T-helper 2 cell (primary cell): ENCODE measurements at regions not wholly inside any gene's neighbourhood (a gene's known extent, or its start where the extent isn't known, plus 50 kb on each side); places are given as distances from the start of the nearest gene placed in this dataset.
A peak's percentile ranks its signal among the peaks of the same experiment; 100 is the strongest.

Experiments used
- DNase-seq, 5 experiments: peaks; one replicate each; pipeline versions ENCODE4 v3.0.0 to v3.0.0-alpha.2; 2012 to 2022

DNA sequence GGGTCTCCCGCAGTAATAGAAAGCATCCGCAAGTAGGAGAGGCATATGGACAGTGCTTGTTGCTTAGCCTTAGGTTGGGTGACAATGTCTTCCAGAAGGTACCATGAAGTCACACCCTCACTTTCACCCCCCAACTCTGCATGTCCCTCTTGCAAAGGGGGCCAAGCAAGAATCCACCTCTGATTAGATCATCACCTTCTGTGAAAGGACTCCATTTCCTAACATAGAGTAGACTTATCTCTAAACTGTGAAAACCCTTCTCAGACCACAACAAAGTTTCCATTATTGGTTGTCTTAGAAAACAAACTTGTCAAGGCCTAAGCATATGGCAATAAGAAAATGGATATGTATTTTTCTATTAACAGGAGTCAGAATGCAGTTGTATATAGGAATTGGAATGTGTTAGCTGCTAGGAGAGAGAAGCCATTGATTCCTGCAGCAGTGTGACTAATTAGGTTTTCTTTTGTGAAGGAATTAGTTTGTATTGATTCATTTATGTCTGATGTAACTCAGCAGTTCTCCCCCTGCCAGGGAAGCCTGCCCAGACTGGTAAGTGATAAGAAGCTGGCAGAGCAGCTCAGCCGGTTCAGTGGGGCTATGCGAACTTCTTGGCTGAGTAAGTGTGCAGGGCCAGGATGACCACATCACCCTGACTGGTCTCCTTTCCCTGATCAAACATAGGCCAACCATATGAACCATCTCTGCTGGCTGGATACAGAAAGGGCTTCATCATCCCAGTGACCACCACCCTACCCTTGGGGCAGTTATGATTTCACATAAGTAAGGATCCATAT, 107.3 kb upstream of the CCDC196 start:
- no peak for DNase-seq

DNA sequence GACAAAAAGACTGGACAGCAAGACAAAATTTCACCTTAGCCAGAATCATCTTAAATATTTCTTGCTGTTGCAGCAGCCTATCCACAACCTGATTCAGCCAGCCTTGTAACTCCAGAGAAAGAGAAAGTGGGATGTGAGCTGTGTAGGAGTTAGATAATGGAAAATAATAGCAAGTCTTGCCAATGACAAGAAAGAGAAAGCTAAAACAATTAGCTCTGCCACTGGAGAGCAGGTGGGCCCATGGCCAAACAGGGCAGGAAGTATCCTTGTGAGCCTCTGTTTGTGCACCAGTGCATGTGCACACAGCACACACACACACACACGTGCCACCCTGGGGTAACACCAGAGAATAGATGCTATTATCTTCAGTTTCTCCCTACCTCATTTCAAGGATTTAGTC, 106.0 kb upstream of the CCDC196 start:
- no peak for DNase-seq

DNA sequence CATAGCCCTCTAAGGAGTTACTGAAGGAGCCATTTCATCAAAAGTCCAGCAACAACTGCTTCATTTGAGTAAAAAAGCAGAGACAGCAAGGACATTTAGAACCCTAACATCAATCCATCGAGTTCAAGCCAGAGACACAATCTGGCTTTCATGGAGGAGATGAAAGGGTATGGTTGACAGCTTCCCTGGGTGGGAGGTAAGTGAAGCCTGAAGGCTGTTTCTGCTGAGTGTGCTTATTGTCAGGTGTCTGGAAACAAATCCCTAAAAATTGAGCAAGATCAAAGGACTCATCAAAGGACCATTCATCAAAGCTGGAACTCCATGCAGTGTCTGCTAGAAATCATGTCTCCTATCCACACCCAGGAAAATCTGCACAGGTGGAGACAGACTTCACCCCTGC, 104.4 kb upstream of the CCDC196 start:
- no peak for DNase-seq

DNA sequence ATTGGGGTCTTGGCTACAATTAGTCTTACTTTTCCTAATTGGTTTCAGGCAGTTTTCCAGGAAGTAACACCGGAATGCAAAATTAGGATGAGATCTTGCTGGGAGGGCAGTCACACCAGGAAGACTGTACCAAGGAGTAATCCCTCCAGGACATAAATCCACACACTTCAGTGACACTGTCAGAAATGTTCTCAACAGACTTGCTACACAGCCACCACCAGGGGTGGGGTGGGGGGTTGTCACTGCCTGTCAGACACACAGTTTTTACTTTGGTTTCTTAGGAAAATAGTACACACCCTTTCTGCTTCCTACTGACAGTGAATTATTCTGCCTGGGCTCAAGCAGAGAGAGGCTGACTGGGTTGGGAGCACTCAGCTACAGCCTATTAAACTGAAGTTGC, 102.9 kb upstream of the CCDC196 start:
- no peak for DNase-seq

DNA sequence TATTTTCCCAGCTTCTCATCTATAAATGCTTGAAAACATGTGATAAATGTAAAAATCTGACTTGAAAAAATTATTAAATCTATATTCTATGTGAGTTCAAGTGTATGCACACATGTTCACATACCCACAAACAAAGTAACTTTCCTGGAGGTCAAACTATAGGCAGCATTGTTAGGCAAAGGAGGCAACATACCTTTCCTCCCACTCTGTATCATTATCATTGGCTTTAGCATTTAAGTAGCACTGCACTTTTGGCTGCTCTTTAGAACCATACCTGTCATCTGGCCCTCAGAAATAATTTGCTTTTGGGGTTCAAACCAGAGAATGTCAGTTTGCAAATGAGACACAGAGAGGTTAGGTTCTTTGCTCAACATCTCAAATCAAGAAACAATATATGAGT, 102.4 kb upstream of the CCDC196 start:
- no peak for DNase-seq

DNA sequence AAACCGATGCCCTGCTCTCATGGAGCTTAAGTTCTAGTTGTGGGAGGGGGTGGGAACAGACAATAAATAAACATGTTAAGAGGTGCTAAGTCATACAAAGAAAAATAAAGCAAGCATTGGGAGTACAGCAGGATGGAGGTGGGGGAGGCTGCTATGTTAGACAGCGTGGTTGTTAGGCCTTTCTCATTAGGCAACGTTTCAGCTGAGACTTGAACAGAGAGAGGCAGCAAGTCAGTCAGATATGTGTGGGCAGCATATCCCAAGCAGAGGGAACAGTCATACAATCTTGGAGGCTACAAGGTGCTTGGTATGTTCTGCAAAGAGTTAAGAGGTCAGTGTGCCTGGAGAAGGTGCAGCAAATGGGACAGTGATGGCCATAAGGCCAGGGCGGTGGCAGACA, 97.7 kb upstream of the CCDC196 start:
- DNase-seq = no peak

DNA sequence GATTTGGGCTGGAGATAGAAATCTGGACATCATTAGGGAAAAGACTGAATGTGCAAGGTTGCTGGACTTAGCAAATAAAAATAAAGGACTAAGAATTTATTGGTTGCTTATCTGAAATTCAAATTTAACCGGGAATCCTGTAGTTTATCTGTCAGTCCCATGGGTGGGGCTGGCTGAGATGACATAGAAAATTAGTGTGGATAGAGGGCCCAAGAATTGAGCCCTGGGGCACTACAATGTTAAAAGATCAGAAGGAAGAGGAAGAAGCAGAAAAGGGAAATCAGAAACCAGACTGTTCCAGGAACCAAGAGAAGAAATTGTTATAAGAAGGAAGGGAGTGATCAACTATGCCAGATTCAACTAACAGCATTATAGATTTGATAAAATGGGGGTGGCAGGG, 96.7 kb upstream of the CCDC196 start:
- no peak for DNase-seq

DNA sequence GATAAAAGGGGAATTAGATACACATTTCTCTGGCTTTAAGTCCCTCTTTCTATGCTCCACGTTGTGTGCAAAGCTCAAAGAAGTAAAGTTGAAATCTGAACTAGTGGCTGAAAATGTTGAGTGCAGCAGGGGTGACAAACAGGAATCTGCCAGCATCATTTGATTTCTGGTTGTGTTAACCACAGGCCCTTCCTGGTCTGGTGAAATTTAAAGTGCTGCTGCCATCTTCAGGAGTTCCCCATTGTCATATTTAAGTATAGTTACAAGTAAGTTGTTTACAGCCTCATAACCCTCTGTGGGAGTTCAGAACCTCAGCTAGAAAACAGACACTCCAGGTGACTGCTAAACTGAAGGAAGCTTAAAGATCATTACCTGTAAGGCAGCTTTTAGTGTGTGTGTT, 90.9 kb upstream of the CCDC196 start:
- peak in 2 of 5 experiments; percentile 22 to 85 for DNase-seq

DNA sequence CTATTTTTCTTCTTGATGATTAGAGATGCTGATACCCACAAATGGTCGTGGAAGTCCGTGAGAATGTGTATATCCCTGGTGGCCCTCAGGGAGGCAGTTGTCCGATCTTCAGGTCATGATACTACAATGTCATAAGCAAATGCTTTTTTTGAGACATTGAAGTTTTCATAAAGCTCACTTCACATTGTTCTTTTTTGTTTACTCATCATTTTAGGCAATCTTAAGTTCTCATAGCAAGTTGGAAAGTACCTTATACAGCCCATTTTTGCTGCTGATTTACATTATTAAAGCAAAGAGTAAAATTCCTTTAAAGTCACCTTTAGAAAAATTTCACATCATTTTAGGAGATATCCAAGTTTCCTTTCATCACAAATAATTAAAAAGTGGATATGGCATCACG, 90.0 kb upstream of the CCDC196 start:
- DNase-seq = no peak

DNA sequence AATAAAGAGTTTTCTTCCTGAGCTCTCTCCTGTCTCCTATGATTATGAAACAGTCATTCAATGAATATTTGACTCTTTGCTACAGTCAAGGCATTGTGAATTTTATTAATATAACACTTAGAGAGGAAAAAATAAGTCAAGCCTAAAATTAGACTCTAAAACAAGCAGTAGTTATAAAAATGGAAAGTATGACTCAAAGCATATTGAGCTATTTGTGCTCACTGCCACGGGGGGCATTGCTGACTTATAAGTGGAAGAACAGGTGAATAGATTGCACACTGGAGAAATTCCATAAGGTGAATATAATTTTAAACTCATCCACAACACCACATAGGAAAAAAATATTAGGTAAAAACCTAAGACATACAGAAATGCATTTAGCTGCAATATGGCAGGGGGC, 87.7 kb upstream of the CCDC196 start:
- DNase-seq = no peak

DNA sequence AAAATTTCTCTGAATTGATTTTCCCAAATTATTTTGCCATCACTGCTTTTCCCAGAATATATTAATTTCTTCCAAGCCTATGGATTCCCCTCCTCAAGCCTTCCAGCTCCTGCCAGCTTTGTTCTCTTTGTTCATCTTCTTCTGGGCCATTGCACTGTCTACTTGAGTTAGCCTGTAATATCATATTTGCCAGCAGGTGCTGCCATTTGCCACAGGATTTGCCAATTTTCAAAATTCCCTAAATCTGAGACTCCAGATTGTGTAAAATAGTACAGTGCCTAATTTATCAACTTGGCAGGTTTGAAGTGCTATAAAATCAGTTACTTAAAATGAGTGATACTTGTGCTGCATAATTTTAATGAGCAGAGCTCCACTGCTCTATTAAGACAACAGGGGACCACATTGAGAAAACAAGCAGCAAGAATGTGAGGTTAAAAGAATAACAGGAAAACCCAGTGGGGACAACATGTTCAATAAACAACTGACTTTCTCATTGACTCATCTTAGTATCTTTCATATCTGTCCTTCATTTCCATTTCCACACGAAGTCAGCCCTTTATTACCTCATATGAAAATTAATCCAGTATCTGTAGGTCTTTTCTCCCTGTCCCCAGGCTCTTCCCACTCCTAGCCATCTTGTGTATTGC, 84.6 kb upstream of the CCDC196 start:
- DNase-seq = no peak

DNA sequence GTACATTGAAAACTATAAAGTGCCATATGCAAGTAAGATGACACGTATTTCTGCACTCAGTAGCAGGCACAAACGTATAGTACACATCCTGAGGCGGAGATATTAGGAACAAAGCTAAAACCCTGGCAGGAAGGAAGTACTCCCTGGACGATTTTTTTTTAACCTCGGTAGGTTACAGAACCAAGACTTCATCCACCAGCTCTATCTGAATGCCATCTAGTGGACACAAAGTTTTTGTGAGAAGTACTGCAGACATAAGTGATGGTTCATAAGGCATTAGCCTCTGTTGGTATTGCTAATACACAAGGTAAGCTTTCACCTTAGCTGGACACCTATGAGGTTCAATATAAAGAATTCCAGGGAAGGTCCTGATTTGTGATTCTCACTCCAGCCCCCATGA, 83.0 kb upstream of the CCDC196 start:
- DNase-seq = peak in 1 of 5 experiments; percentile 37

DNA sequence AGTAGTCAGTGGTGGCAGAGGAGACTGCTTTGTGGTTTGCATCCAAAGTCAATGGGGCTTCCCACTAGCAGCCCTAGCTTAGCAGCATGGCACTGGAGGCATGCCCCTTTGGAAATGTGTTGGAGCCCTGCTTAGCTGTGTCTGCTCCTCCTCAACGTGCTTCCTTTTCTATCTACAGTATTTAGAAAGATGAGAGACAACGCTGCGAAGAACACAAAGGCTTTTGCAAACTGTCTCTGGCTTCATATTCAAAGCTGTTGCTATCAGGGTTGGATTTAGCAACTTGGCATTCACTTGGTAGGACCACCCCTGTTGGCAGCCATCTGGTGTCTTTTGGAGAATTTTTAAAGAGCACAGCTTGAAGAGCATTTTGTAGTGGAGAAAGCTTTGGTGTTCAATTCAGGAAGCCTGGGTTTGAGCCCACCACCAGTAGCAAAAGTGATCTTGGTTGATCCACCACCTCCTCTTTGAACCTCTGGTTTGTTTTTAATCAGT, 82.1 kb upstream of the CCDC196 start:
- DNase-seq = no peak

DNA sequence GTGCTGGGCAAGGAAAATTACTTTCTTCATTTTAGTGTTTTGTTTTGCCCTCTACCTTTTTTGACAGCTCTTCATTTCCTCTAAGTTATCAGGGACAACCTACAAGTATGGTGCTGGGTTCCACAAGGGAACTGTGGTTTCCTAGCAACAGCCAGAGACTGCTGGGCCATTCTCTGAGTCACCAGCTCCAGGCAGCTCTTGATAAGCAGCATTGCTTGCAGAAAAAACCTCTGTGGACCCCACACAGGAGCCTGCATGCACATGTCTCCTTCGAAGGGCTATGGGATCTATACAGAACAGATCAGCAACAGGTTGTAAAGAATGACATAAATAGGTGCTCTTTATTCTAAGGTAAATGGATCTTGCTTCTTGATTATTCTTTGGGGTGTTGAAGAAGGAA, 81.0 kb upstream of the CCDC196 start:
- DNase-seq = no peak

DNA sequence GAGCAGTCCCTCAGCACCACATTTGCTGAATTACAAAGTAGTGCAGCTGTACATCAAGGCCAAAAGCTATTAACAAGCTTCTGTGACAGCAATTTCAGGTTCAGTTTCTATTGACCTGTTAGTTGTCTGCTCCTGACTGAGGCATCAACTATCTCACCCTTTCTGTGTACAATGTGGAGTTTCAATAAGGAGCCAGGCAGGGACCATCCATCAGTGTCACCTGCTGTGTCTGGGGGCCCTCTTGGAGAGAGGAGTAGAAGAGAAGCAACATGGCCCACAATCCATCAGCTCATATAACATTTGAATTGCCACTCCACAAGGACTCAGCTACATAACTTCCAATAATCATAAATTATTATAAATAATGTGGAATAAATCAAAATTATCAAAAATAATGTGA, 72.3 kb upstream of the CCDC196 start:
- no peak for DNase-seq

DNA sequence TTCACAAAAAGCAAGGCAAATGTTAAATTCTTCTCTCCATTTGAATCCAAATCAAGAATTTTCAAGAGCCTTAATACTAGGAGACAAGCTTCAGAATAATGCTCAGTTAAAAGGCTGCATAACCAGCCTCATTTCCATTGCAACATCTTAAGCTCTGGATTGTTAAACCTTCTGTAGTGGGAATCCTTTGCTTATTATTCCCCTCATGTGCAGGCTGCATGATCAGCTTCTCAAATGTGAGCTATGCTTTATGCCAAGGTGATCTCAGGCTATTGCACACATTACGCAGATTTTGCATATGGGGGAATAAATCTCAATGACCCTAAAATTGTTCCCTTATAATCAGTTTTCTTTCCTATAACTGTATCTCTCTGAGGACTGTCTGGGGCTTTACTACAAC, 71.7 kb upstream of the CCDC196 start:
- DNase-seq = no peak

DNA sequence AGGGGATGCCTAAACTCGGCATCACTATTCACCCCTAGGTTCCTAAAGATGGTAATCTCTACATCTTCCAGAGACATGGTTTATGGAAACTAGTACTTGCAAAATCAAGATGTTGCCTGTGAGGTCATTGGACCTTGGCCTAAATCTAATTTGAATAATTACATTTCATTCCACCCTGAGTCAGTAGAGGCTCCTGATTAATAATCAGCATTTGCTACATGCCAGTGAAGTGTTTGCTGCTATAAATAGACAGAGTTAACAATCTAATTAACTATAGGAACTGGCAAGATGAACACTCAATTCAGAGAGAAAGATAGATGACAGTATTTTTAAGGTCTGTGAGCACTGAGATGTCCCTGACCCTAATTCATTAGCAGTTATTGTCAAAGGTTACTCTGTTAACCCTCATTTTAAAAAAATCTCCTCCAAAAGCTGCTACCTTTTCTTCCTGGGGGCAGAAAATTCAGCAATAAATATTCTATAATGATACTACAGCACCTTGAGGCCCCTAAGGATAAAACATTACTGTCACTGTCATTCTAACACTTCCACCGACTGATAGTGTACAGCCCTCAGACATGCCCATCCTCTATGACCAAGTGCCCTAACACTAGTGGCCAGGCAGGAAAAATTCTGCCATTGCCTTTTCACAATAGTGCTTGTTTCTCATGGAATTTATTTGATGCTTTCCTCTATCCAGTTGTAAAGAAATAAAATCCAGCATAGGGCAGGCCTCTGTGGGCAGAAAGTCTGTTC, 65.7 kb upstream of the CCDC196 start:
- no peak for DNase-seq

DNA sequence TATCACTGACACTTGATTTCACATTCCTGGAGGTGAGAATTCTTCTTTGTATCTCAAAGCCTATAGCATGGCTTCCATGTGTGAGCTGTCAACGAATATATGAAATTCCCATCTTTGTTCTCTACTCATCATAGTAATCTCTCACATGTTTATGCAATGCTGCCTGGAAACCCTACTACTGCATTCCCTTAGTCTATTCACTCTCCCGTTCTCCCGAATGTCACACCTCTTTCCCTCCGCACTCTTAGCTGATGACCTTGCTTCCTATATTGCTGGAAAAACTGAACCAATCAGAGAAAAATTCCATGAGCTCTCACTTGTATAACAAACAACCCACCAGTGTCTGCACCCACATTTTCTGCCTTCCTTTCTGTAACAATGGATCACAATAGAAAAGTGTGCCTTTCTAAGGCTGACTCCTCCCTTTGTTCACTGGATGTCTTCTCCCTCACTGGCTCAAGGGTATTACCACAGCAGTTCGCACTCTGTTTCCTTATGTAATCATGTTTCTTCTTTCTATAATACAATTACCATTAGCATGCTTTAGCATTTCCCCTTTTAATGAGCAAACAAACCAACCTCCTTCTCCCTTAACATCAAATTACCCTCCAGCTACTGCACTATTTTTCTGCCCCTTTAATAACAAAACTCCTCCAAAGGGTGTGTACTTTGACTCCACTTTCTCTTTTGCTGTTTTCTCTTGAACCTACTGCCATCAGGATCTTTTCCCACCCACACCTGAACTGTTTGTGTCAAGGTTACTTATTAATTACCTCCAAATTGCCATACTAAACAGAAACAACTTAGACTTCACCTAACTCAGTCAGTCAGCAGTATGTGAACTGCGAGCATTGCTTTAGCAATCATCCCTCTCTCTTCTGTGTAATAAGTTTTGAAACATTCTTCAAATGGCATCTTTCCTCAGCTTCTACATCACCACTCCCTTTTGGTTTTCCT, 63.9 kb upstream of the CCDC196 start:
- DNase-seq = no peak

DNA sequence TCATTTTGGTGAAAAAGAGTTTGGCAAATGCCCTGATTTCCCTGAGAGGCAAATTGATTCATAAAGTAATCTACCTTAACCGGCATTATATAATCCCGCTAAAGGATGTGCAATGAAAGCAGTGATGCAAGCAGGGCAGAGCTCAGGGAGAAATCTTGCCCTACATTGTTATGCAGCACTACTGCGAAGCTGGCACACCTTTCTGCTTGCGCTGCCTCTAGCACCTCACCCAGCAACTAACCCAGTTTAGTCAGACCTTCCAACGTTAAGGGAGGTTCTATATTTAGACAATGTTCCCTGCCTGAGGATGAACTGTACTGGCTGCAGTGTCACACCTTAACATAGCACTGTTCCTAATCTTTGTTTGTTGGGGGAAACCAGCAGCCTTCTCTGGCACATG, 60.8 kb upstream of the CCDC196 start:
- DNase-seq = no peak

DNA sequence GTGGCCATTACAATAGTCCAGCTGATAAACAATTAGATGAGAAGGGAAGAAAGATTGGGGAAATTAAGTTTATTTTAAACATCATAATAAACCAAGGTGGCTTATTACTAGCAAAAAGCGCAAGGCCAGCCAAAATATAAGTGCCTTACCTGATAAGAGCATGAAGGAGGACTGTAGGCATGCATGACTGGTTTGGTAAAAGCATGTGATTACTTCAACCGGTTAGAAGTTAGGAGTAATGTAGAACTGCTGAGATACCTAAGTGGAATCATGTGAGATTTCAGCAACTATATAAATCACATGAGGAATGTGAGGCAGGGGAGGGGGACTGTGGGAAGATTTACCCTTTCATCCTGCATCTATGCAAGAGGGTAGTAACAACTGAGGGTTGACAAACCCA, 59.7 kb upstream of the CCDC196 start:
- DNase-seq = no peak

DNA sequence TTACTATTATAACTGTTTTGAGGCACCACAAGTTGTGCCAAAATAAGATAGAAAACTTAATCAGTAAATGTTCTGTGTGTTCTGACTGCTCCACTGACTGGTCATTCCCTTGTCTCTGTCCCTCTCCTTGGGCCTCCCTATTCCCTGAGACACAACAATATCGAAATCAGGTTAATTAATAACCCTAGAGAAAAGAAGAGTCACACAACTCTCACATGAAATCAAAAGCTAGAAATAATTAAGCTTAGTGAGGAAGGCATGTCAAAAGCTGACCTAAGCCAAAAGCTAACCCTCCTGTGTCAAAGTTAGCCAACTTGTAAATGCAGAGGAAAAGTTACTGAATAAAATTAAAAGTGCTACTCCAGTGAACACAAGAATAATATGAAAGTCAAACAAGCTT, 53.8 kb upstream of the CCDC196 start:
- DNase-seq = no peak

DNA sequence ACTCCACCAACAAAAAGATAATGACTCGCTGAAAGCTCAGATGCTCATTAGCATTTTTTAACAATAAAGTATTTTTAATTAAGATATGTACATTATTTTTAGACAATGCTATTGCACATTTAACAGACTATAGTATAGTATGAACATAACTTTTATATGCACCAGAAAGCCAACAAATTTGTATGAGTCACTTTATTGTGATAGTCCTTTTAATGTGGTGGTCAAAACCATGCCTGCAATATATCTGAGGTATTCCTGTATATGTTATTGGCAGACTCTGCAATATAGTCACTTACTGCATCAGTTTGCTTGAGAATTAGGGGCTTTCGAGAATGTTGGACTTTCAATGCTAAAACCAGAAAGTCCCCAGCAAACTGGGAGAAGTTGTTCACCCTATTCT, 51.7 kb upstream of the CCDC196 start:
- DNase-seq = no peak

DNA sequence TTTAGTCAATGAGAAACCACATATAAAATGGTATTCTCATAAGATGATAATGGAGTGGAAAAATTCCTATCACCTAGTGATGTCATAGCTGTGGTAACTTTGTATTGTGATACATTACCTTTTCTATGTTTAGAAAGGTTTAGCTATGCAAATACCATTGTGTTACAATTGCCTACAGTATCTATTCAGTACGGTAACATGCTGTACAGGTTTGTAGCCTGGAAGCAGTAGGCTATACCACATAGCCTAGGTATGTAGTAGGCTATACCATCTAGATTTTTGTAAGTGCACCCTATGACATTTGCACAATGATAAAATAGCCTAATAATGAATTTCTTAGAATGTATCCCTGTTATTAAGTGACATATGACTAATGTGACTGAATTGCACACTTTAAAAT, 50.5 kb upstream of the CCDC196 start:
- no peak for DNase-seq
